GM21423 (cell line): ENCODE measurements at regions not wholly inside any gene's neighbourhood (a gene's known extent, or its start where the extent isn't known, plus 50 kb on each side); places are given as distances from the start of the nearest gene placed in this dataset.

ENCODE experiments used
- ATAC-seq: cut with Tn5 transposase; IDR thresholded peaks from one replicate; pipeline ENCODE4 v1.9.1; 2021; ENCODE audit warnings: mild to moderate bottlenecking, moderate library complexity; ENCODE audit not compliant: unreplicated experiment

- no peak for ATAC-seq
Measured at GRCh38 chr20:50297498-50298376, 107.1 kb downstream of the CEBPB start.

GRCh38 chr20:50298554-50299324, 108.1 kb downstream of the CEBPB start:
- no peak for ATAC-seq

- no peak for ATAC-seq
Measured at GRCh38 chr20:50299325-50299629, 108.6 kb downstream of the CEBPB start.

GRCh38 chr20:50301165-50301564, 110.5 kb downstream of the CEBPB start:
- no peak for ATAC-seq

- ATAC-seq: no peak
Measured at GRCh38 chr20:50301712-50302111, 111.1 kb downstream of the CEBPB start.

GRCh38 chr20:50302341-50303057, 111.9 kb downstream of the CEBPB start:
- ATAC-seq: no peak

- ATAC-seq: no peak
Measured at GRCh38 chr20:50303573-50304500, 113.2 kb downstream of the CEBPB start.

- no peak for ATAC-seq
Measured at GRCh38 chr20:50304501-50304856, 113.8 kb downstream of the CEBPB start.

- no peak for ATAC-seq
Measured at GRCh38 chr20:50304923-50305635, 114.4 kb downstream of the CEBPB start.

GRCh38 chr20:50305636-50306477, 115.2 kb downstream of the CEBPB start:
- no peak for ATAC-seq

- no peak for ATAC-seq
Measured at GRCh38 chr20:50306478-50307423, 116.1 kb downstream of the CEBPB start.

- ATAC-seq: no peak
Measured at GRCh38 chr20:50308166-50308512, 117.5 kb downstream of the CEBPB start.

- ATAC-seq: no peak
Measured at GRCh38 chr20:50308513-50309279, 118.1 kb downstream of the CEBPB start.

GRCh38 chr20:50309280-50309763, 118.7 kb downstream of the CEBPB start:
- ATAC-seq: no peak

GRCh38 chr20:50309764-50310672, 119.4 kb downstream of the CEBPB start:
- no peak for ATAC-seq

GRCh38 chr20:50310673-50311051, 120.0 kb downstream of the CEBPB start:
- no peak for ATAC-seq
